HG02610 (cell line): ENCODE measurements at regions not wholly inside any gene's neighbourhood (a gene's known extent, or its start where the extent isn't known, plus 50 kb on each side); places are given as distances from the start of the nearest gene placed in this dataset.
"Not testable (repeated sequence)": the region's sequence is repeated elsewhere in the genome, so short reads cannot be mapped to it uniquely, and the experiment has no call there.

Experiments used
- ATAC-seq: cut with Tn5 transposase; IDR thresholded peaks from one replicate; pipeline ENCODE4 v1.9.1; 2021; ENCODE audit warnings: mild to moderate bottlenecking, moderate library complexity; ENCODE audit not compliant: unreplicated experiment

DNA sequence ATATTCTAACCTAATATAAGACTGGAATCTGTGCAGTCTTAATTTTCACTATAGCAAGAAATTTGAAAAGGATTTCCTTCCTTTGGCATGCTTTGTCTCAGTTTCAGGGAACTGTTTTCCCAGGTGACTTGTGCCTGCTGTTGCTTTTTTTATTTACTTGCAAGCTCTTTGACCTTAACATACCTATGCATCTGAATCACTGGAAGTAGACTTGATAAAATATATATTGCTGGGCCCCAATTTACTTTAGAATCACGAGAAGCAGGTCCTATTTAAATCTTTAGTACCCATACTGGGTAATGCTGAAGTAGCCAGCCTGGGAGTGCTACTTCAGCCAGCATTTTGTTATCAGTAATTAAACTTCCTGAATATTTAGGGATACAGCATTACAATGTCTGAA lies 257.9 kb upstream of the ALCAM start:
- no peak for ATAC-seq

DNA sequence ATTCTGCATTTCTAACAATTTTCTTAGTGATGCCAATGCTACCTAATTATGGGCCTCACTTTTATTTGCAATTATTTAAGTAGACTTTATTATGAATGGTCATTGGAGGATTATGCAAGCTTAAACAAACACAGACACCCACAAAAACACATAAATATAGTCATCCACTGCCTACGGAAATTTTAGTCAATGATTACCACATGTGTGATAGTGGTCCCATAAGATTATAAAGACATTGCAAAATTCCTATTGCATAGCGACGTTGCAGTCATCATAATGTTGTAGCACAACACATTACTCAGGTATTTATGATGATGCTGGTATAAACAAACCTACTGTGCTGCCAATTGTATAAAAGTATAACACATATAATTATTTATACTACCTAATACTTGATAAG lies 247.8 kb upstream of the ALCAM start:
- ATAC-seq, result no peak

DNA sequence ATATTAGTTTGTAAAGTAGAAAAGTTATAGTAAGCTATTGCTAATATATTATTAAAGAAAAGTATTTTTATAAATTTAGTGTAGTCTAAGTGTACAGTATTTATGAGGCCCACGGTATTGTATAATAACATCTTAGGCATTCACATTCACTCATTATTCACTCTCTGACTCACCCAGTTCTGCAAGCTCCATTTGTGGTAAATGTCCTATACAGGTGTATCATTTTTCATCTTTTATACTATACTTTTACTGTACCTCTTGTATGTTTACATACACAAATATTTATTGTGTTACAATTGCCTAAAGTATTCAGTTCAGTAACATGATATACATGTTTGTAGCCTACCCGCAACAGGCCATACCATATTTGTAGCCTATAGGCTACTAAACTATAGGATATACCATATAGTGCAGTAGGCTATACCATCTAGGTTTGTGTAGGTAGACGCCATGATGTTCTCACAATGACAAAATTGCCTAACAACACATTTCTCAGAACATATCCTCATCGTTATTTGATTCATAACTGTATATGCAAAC lies 246.8 kb upstream of the ALCAM start:
- no peak for ATAC-seq

GRCh38 chr3:105130911-105131310 lies 235.8 kb upstream of the ALCAM start:
- ATAC-seq, result no peak

- ATAC-seq, result no peak
These were observed 228.8 kb upstream of the ALCAM start for GRCh38 chr3:105137911-105138310.

DNA sequence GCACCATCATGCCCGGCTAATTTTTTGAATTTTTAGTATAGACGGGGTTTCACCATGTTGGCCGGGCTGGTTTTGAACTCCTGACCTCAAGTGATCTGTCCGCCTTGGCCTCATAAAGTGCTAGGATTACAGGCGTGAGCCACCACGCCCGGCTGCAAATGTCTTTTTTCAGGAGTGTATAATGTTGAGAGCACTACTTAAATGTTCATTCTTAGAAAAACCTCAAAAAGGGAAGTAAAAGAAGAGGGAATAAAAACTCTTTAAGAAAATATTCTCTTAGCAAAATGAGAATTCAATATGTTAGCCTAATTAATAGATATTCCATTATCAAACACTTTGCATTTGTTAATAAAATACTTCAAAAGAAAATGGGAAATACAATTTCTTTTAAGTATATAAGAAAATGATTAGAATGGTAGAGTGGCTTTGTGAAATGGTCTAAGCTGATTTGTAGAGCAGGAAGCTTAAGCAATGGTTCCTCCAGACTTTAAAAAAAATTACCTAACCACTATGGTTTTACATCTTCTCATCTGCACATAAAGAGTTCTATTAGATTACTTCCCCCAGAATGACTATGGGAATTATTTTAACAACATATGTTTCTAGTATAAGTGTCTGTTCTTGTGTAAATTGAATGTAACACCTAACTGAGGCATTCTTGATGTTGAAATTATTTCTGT lies 226.7 kb upstream of the ALCAM start:
- ATAC-seq, result no peak

DNA sequence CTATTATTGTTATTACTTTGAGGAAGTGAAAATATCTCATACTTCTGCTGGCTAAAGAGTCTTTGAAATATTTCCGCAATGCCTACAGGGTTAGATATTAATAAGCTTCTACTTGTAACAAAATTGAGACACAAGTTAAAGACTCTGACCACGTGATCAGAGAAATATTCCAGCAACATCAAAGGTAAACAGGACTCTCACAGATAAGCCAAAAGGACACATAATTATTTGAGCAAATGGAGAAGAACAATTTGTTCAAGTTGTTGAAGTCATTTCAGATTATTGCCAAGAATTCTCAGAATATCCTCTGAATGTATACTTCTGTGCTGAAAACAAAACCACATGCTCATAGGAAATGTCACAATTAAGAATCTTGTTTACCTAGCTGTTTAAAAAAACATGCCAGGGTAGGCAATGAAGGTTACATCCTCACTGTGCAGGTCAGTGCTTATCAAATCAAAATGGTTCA lies 225.8 kb upstream of the ALCAM start:
- ATAC-seq, result no peak

DNA sequence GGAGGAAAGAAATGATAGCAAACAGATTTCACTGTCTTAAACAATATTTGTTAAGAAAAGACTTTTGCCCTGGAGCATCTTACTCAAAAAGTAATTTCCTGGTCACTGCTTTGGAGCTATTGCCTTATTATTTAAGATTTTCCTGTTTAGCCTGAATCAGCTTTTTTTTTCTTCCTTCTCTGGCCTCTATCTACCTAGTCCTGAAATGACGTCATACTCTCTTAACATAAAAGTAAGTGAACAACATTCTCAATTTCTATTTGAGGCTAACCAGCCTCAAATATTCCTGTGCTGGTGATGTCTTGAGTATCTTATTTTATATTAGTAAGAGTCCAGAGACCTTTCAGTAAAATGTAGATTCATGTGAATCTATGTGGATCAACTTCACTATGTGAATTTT lies 221.9 kb upstream of the ALCAM start:
- ATAC-seq, result no peak

GRCh38 chr3:105145511-105145910 lies 221.2 kb upstream of the ALCAM start:
- ATAC-seq, result no peak

DNA sequence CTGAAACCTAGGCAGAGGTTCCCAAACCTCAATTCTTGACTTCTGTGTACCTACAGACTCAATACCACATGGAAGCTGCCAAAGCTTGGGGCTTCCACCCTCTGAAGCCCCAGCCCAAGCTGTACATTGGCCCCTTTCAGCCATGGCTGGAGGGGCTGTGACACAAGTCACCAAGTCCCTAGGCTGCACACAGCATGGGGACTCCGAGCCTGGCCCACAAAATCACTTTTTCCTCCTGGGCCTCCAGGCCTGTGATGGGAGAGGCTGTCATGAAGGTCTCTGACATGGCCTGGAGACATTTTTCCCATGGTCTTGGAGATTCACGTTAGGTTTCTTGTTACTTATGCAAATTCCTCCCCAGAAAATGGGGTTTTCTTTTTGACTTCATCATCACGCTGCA lies 217.5 kb upstream of the ALCAM start:
- ATAC-seq, result not testable (repeated sequence)

DNA sequence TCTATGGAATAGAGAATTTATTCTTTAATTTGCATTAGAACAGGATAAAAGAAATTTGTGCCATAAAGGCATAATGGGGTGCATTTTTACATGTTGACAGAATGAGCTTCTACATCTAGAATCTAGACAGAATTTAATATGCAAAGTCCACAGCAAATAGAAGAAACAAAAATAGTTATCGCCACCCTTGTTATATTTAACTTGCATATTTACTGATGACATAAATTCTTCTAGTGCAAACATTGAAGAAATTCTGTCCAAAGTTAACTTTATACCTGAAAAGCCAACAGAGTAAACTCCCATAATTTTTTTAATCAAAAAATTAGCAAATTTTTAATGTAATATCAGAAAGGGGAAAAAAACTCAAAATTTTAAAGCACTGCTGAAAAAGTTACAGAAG lies 213.7 kb upstream of the ALCAM start:
- no peak for ATAC-seq

- ATAC-seq, result no peak
These were observed 212.0 kb upstream of the ALCAM start for GRCh38 chr3:105154692-105155091.

DNA sequence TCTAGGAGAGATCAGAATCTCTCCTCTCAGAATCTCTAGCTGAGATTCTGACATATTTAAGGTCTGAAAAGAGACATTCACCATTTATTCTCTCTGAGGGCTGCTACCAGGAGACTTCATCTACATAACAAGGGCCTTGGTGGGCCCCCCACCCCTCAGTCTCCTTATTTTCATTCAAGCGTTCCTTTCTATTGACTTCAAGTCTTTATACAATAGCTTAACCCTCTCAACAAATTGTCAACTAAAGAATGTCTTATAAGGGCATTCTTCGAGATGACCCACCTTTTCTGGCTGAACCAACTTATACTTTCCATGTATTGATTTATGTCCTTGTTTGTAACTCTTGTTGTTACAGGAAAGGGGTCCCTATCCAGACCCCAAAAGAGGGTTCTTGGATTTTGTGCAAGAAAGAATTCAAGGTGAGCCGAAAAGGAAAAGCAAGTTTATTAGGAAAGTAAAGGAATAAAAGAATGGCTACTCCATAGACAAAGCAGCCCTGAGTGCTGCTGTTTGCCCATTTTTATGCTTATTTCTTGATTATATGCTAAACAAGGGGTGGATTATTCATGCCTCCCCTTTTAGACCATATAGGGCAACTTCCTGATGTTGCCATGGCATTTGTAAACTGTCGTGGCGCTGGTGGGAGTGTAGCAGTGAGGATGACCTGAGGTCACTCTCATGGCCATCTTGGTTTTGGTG lies 209.5 kb upstream of the ALCAM start:
- ATAC-seq, result no peak

DNA sequence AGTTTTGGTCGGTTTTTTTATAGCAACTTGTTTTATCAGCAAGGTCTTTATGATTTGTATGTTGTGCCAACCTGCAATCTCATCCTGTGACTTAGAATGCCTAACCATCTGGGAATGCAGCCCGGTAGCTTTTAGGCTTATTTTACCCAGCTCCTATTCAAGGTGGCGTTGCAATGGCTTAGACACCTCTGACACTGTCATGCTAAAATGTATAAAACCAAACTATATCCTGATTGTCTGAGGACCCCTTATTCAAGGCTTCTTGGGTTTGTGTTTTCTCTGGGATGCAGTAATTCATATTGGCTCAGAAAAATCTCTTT lies 209.0 kb upstream of the ALCAM start:
- ATAC-seq, result no peak

DNA sequence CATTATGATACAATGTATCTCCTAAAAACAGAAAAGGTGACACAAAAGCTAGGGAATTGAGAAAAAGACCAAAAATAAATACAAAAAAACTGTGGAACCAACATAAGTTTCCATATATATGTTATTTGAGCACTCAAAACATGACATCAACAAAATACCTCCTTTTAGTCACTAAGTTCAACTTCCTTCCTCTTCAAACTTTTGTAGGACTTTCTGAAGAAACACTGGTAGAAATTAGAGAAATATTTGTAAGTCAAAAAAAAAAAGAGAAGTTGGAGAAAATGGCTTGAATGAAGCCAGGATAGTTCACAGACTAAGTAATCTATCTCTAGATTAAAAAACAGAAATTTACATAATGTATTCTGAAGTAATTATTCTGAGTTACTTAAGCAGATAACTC lies 208.4 kb upstream of the ALCAM start:
- no peak for ATAC-seq

GRCh38 chr3:105162448-105162847 lies 204.3 kb upstream of the ALCAM start:
- no peak for ATAC-seq

GRCh38 chr3:105166893-105167292 lies 199.8 kb upstream of the ALCAM start:
- ATAC-seq, result no peak

DNA sequence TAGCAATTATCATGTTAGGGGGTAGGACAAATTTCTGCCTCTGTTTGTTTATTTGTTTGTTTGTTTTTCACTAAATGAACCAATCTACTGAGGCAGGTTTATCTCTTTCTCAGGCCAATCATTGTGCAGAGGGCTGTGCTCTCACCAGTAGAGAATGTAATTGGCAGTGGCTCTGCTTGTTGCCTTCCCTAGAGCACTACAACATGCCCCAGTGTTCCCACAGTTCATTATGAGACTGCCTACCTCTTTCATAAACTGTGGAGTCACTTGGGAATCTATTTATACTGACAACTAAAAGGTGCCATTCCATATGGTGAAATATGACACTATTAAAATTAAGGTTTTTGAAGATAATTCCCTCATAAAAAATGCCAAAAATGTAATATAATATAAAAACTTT lies 196.3 kb upstream of the ALCAM start:
- ATAC-seq, result no peak

DNA sequence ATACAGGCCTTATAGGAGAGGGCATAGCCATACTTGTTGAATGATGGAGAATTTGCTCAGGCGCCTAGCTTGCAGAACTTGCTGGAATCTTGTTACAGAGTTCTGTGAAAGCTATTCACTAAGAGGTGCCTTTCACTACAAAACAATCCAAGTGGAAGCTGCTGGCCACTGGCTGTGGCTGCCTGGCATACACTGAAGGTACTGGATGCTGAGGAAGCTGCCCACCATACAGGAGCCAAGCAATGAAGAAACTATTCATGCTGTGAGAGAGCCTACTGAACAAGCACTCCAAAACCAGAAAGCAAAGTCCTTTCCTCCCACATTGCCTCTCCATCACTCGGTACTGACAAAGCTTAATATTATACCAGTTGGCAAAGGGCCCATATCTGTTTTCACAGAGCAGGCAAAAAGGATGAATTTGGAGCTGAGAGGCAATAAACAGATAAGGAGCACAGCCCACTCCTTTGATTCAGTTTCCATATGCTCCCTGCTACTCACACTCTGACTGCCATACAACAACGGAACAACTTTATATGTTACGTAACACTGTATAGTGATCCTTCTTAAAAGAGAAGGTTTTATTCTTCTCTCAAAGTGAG lies 192.6 kb upstream of the ALCAM start:
- ATAC-seq, result no peak

DNA sequence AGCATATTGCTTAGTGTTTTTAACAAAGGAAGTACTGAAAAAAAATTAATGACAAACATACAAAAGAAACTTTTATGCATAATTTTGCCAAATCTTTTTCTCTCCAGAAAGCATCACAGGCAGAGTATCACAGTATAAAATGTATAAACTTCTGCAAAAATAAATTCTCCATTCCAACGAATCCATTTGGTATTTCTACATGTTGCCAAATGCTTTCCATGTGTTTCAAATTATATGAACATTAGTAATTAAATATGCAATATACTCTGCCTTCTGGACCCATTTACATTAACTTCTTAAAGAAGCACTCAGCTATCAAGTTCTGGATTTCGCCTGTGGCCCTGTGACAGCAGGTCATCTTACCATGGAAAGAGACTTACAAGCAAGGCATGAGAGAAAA lies 189.1 kb upstream of the ALCAM start:
- no peak for ATAC-seq

DNA sequence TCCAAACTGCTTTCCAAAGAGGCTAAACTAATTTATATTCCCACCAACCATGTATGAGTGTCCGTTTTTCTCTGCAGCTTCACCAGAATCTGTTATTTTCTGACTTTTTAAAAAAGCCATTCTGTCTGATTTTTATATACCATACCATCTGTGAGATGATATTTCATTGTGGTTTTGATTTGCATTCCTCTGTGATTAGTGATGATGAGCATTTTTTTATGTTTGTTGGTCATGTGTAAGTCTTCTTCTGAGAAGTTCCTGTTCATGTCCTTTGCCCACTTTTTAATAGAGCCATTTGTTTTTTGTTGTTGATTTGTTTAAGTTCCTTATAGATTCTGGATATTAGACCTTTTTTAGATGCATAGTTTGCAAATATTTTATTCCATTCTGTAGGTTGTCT lies 179.4 kb upstream of the ALCAM start:
- no peak for ATAC-seq

DNA sequence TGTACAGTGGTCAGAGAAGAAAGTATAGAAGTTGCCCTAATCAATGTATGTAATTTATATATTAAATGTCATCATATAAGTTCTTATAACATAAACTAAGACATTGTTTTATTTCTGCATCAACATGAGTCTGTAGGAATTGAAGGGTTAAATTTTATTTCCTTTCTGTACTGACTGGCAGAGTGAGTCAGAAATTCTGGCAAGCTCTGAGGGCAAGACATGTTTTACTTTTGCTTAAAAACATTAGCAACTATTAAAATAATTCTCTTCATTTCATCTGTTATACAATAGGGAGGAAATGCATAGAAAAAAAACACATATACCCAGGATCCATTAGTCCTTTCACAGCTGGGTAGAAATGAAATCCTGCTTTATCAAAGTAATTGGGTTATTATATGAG lies 171.4 kb upstream of the ALCAM start:
- ATAC-seq, result no peak
